IPS-18a (cell line): ENCODE measurements at regions not wholly inside any gene's neighbourhood (a gene's known extent, or its start where the extent isn't known, plus 50 kb on each side); places are given as distances from the start of the nearest gene placed in this dataset.
"Not testable (repeated sequence)": the region's sequence is repeated elsewhere in the genome, so short reads cannot be mapped to it uniquely, and the experiment has no call there.

ENCODE experiments used
- H3K27ac ChIP-seq: one replicate; pipeline ENCODE4 v1.5.1; 2013; ENCODE audit warnings: low read length
- H3K27me3 ChIP-seq: one replicate; pipeline ENCODE4 v1.6.1; 2013; ENCODE audit warnings: mild to moderate bottlenecking, low read length; ENCODE audit not compliant: control insufficient read depth, insufficient read depth
- H3K36me3 ChIP-seq: one replicate; pipeline ENCODE4 v1.6.1; 2013; ENCODE audit warnings: low read depth, low read length; ENCODE audit not compliant: control insufficient read depth
- H3K4me1 ChIP-seq: one replicate; pipeline ENCODE4 v1.6.1; 2013; ENCODE audit warnings: low read depth, low read length; ENCODE audit not compliant: control insufficient read depth
- H3K4me3 ChIP-seq: one replicate; pipeline ENCODE4 v1.5.1; 2013; ENCODE audit warnings: low read length
- H3K9ac ChIP-seq: one replicate; pipeline ENCODE4 v1.6.1; 2013; ENCODE audit warnings: mild to moderate bottlenecking, low read length, moderate library complexity
- H3K9me3 ChIP-seq: one replicate; pipeline ENCODE4 v1.6.1; 2013; ENCODE audit warnings: low read depth, low read length; ENCODE audit not compliant: control insufficient read depth

GRCh38 chr14:71555654-71556559 is 376.3 kb upstream of the RGS6 start:
- no peak overlapping the region for H3K27ac ChIP-seq
- no peaks in the 10 kb centered on the region for H3K27me3 ChIP-seq
- no peak overlapping the region for H3K9ac ChIP-seq
- H3K36me3 ChIP-seq = no peaks in the 10 kb centered on the region
- no peaks in the 10 kb centered on the region for H3K4me1 ChIP-seq
- H3K4me3 ChIP-seq = no peak overlapping the region
- H3K9me3 ChIP-seq = no peaks in the 10 kb centered on the region

- H3K9ac ChIP-seq = no peak overlapping the region
- no peaks in the 10 kb centered on the region for H3K4me1 ChIP-seq
- no peaks in the 10 kb centered on the region for H3K9me3 ChIP-seq
- no peaks in the 10 kb centered on the region for H3K36me3 ChIP-seq
- H3K27ac ChIP-seq = no peak overlapping the region
- H3K4me3 ChIP-seq = no peak overlapping the region
- H3K27me3 ChIP-seq = no peaks in the 10 kb centered on the region
These were observed 375.5 kb upstream of the RGS6 start for GRCh38 chr14:71556730-71557129.

- Histone ChIP-seq H3K36me3 (no peaks in the 10 kb centered on the region), H3K9me3 (no peaks in the 10 kb centered on the region), H3K4me3 (no peak overlapping the region), H3K9ac (no peak overlapping the region), H3K27me3 (no peaks in the 10 kb centered on the region), H3K4me1 (no peaks in the 10 kb centered on the region), H3K27ac (no peak overlapping the region)
These were observed 374.9 kb upstream of the RGS6 start for GRCh38 chr14:71557351-71557750.

GRCh38 chr14:71558943-71559342 is 373.3 kb upstream of the RGS6 start:
- H3K4me1 ChIP-seq, H3K9ac ChIP-seq, H3K36me3 ChIP-seq, H3K27me3 ChIP-seq, H3K9me3 ChIP-seq, H3K27ac ChIP-seq, H3K4me3 ChIP-seq: not testable (repeated sequence)

- Histone ChIP-seq H3K9ac (no peak overlapping the region), H3K27ac (no peak overlapping the region), H3K27me3 (no peaks in the 10 kb centered on the region), H3K9me3 (no peaks in the 10 kb centered on the region), H3K4me3 (no peak overlapping the region), H3K4me1 (no peaks in the 10 kb centered on the region), H3K36me3 (no peaks in the 10 kb centered on the region)
These were observed 371.5 kb upstream of the RGS6 start for GRCh38 chr14:71560751-71561150.

- Histone ChIP-seq H3K36me3 (no peaks in the 10 kb centered on the region), H3K27ac (no peak overlapping the region), H3K9me3 (no peaks in the 10 kb centered on the region), H3K4me1 (peaks cover 5% of the 10 kb centered on the region), H3K9ac (no peak overlapping the region), H3K4me3 (no peak overlapping the region), H3K27me3 (no peaks in the 10 kb centered on the region)
These were observed 368.6 kb upstream of the RGS6 start for GRCh38 chr14:71563492-71564153.

GRCh38 chr14:71566276-71566675 is 366.0 kb upstream of the RGS6 start:
- H3K4me3 ChIP-seq = no peak overlapping the region

GRCh38 chr14:71567499-71568133 is 364.6 kb upstream of the RGS6 start:
- not testable (repeated sequence) for H3K4me1 ChIP-seq, H3K9ac ChIP-seq, H3K27ac ChIP-seq, H3K4me3 ChIP-seq, H3K27me3 ChIP-seq, H3K36me3 ChIP-seq, H3K9me3 ChIP-seq

More at GRCh38 chr14:71566276-71566675, 366.0 kb upstream of the RGS6 start:
- Histone ChIP-seq H3K4me1 (peaks cover 5% of the 10 kb centered on the region), H3K27me3 (no peaks in the 10 kb centered on the region), H3K27ac (no peak overlapping the region), H3K36me3 (no peaks in the 10 kb centered on the region), H3K9me3 (no peaks in the 10 kb centered on the region), H3K9ac (no peak overlapping the region)

- H3K4me1 ChIP-seq = peaks cover 10% of the 10 kb centered on the region
- no peaks in the 10 kb centered on the region for H3K9me3 ChIP-seq
- H3K4me3 ChIP-seq = no peak overlapping the region
- H3K9ac ChIP-seq = no peak overlapping the region
- no peaks in the 10 kb centered on the region for H3K27me3 ChIP-seq
- H3K27ac ChIP-seq = no peak overlapping the region
- H3K36me3 ChIP-seq = no peaks in the 10 kb centered on the region
These were observed 357.3 kb upstream of the RGS6 start for GRCh38 chr14:71574976-71575375.

- no peak overlapping the region for H3K4me3 ChIP-seq
- H3K9ac ChIP-seq = no peak overlapping the region
- no peaks in the 10 kb centered on the region for H3K36me3 ChIP-seq
- H3K27ac ChIP-seq = no peak overlapping the region
- H3K27me3 ChIP-seq = no peaks in the 10 kb centered on the region
- no peaks in the 10 kb centered on the region for H3K9me3 ChIP-seq
- H3K4me1 ChIP-seq = peaks cover 10% of the 10 kb centered on the region
These were observed 355.8 kb upstream of the RGS6 start for GRCh38 chr14:71576472-71576871.

- H3K4me1 ChIP-seq = peaks cover 14% of the 10 kb centered on the region
- no peaks in the 10 kb centered on the region for H3K27me3 ChIP-seq
- H3K36me3 ChIP-seq = no peaks in the 10 kb centered on the region
- no peak overlapping the region for H3K27ac ChIP-seq
- no peaks in the 10 kb centered on the region for H3K9me3 ChIP-seq
- no peak overlapping the region for H3K4me3 ChIP-seq
- no peak overlapping the region for H3K9ac ChIP-seq
These were observed 352.9 kb upstream of the RGS6 start for GRCh38 chr14:71579331-71579730.
